ENCODE measurements at regions not wholly inside any gene's neighbourhood (a gene's known extent, or its start where the extent isn't known, plus 50 kb on each side); places are given as distances from the start of the nearest gene placed in this dataset.

- DNase-seq (ENCODE audit: low spot score) = no peak
Observed at GRCh38 chr11:128226106-128226716, 361.1 kb downstream of the ETS1 start.

- DNase-seq (ENCODE audit: low spot score) = no peak
Observed at GRCh38 chr11:128222245-128222884, 365.0 kb downstream of the ETS1 start.

GRCh38 chr11:128219731-128220120 is 367.6 kb downstream of the ETS1 start:
- no peak for DNase-seq (ENCODE audit: low spot score)

- DNase-seq (ENCODE audit: low spot score) = no peak
Observed at GRCh38 chr11:128216198-128216597, 371.2 kb downstream of the ETS1 start.

GRCh38 chr11:128215238-128215882 is 372.0 kb downstream of the ETS1 start:
- DNase-seq (ENCODE audit: low spot score) = no peak

DNA sequence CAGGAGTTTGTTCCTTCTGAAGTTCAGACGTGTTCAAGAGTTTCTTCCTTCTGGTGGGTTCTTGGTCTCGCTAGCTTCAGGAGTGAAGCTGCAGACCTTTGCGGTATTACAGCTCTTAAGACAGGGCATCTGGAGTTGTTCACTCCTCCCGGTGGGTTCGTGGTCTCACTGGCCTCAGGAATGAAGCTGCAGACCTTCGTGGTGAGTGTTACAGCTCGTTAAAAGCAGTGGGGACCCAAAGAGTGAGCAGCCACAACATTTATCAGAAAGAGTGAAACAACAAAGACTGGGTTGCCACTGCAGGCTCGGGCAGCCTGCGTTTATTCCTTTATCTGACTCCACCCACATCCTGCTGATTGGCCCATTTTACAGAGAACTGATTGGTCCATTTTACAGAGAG is 373.1 kb downstream of the ETS1 start:
- no peak for DNase-seq (ENCODE audit: low spot score)

- no peak for DNase-seq (ENCODE audit: low spot score)
Observed at GRCh38 chr11:128213461-128213860, 373.9 kb downstream of the ETS1 start.

DNA sequence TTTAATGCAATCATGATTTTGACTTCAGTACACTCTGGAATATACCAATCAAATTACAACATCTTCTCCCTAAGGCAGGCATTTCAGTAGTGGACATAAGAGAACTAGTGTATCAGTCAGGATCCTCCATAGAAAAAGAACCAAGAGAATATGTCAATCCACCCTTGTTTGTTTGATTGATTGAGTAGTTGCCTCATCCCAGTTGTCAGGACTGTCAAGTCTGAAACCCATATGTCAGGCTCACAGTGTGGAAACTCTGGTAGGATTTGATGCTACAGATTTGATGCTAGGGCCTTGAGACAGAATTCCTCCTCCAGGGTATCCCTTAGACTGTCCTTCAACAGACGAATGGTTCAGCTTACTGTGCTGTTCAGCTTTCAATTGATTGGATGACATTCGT is 375.0 kb downstream of the ETS1 start:
- no peak for DNase-seq (ENCODE audit: low spot score)

- DNase-seq (ENCODE audit: low spot score) = no peak
Observed at GRCh38 chr11:128210148-128210940, 377.0 kb downstream of the ETS1 start.

- no peak for DNase-seq (ENCODE audit: low spot score)
Observed at GRCh38 chr11:128209138-128209435, 378.3 kb downstream of the ETS1 start.

GRCh38 chr11:128208329-128209137 is 378.8 kb downstream of the ETS1 start:
- DNase-seq (ENCODE audit: low spot score) = no peak

GRCh38 chr11:128207861-128208321 is 379.5 kb downstream of the ETS1 start:
- DNase-seq (ENCODE audit: low spot score) = no peak

DNA sequence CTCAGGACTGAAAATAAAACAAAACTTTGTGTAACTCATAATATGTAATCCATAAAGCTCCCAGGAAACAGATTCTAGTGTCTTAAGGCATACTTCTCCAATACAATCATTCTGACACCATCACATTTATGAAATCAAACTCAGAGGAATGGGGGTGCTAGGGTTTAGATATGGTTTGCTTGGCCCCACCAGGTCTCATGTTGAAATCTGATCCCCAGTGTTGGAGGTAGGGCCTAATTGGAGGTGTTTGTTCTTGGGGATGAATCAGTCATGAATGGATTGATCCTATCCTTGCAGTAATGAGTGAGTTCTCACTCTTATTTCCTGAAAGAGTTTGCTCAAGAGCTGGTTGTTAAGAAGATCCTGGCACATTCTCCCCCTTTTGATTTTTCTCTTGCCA is 380.9 kb downstream of the ETS1 start:
- DNase-seq (ENCODE audit: low spot score) = no peak

DNA sequence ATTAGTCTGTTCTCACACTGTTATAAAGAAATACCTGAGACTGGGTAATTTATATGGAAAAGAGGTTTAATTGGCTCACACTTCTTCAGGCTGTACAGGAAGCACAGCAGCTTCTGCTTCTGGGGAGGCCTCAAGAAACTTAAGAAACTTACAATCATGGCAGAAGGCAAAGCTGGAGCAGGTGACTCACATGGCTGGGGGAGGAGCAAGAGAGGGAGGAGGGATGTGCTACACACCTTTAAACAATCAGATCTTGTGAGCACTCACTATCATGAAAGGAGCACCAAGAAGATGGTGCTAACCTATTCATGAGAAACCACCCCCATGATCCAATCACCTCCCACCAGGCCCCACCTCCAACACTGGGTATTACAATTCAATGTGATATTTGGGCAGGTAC is 381.6 kb downstream of the ETS1 start:
- DNase-seq (ENCODE audit: low spot score) = no peak

GRCh38 chr11:128204898-128205297 is 382.5 kb downstream of the ETS1 start:
- no peak for DNase-seq (ENCODE audit: low spot score)

DNA sequence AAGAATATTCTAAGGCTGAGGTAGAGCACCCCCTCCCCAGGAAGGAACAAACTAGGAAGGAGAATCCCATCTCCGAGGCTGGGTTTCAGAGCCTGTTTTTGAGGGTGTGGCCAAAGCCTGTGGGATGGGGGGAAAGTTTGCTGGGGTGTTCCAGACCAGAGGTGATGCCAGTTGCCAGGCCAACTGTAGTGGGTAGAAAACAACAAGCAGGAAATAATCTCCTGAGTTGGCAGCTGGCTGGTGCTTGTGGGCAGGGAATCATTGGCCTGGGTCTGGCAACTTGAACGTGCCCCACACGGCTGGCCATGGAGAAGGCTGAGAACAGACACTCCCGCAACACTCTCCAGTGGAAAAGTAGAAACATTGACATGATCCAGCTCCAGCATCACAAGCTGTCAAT is 385.6 kb downstream of the ETS1 start:
- DNase-seq (ENCODE audit: low spot score) = no peak

DNA sequence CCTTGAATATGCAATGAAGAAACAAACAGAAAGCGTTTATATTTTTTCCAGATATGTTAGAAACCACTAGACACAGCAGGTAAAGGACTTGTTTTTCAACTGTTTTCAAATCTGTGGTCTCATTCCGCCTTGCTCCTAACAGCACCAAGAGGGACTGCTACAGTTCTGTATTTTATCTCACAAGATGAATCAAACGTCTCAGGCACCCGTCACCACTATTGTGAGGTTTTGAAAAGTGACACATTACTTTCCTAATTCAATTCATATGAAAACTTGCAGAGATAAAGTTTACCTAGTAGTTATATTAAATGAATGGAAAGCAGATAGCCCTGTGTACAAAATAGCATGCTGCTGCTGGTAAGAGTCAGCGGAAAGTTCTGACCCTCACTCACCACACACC is 386.3 kb downstream of the ETS1 start:
- no peak for DNase-seq (ENCODE audit: low spot score)

DNA sequence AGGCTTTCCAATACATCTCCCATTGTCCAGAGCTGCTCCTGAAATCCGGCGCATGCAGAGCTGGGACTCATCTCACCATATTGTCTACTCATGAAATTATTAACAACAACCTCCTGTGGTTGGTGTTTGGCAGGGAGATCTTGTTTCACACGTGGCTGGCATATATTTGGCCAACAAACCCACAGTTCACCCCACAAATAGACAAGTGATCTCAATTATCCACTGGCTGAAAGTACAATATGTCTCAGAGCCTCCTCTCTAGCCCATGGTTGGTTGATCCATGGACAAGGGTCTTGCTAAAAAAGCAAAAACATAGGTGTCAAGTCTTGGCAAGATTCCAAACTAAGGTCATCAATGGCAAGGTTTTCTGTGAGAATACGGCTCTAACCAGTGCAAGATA is 386.9 kb downstream of the ETS1 start:
- DNase-seq (ENCODE audit: low spot score) = no peak

GRCh38 chr11:128198216-128198772 is 389.1 kb downstream of the ETS1 start:
- DNase-seq (ENCODE audit: low spot score) = no peak

DNA sequence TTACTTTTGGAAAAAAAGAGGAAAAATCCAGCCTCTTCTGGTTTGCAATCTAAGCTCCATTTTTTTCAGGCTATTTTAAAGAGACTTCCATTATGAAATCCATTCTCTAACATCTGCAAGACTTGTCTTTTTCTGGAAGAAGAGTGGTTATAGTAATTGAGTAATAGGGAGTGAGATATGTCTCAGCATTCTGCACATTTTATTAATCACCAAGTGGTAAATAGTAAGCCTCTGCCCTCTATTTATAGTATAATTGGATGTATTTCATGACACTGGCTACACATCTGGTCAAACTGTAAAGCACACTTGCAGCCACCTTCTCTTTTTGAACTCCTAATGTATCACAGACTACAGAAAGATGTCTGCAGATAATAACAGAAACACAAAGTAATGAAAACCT is 391.1 kb downstream of the ETS1 start:
- no peak for DNase-seq (ENCODE audit: low spot score)

GRCh38 chr11:128195756-128196155 is 391.6 kb downstream of the ETS1 start:
- DNase-seq (ENCODE audit: low spot score) = no peak
